Kidney epithelial cell (primary cell): ENCODE measurements at regions not wholly inside any gene's neighbourhood (a gene's known extent, or its start where the extent isn't known, plus 50 kb on each side); places are given as distances from the start of the nearest gene placed in this dataset.

Experiments used
- DNase-seq: peaks from one replicate; pipeline ENCODE4 v3.0.0-alpha.2; 2010; ENCODE audit warnings: low read depth
- H3K27me3 ChIP-seq: 2 replicates; pipeline ENCODE4 v1.6.0; 2011; ENCODE audit warnings: low read length; ENCODE audit not compliant: control insufficient read depth, insufficient read depth
- H3K36me3 ChIP-seq: 2 replicates; pipeline ENCODE4 v1.5.1; 2011; ENCODE audit warnings: low read length; ENCODE audit not compliant: control insufficient read depth, insufficient read depth
- H3K4me3 ChIP-seq: 2 replicates; pipeline ENCODE4 v1.5.1; 2011; ENCODE audit warnings: low read depth, mild to moderate bottlenecking, control low read depth, low read length
- CTCF ChIP-seq: IDR thresholded peaks from 2 replicates; pipeline ENCODE4 v1.5.1; 2011; ENCODE audit warnings: mild to moderate bottlenecking, moderate library complexity, low read length, control low read depth, inconsistent platforms; ENCODE audit not compliant: insufficient read depth, poor library complexity, severe bottlenecking

- no peak for TF ChIP-seq CTCF
- no peaks in the 10 kb centered on the region for H3K27me3 ChIP-seq
Observed at GRCh38 chr2:83943265-83943664, 515.8 kb downstream of the SUCLG1 start.

GRCh38 chr2:83941886-83942285, 517.2 kb downstream of the SUCLG1 start:
- DNase-seq: no peak
- Histone ChIP-seq H3K27me3 (no peaks in the 10 kb centered on the region), H3K4me3 (no peak overlapping the region), H3K36me3 (no peaks in the 10 kb centered on the region)
- no peak for TF ChIP-seq CTCF

More at GRCh38 chr2:83943265-83943664, 515.8 kb downstream of the SUCLG1 start:
- no peak overlapping the region for H3K4me3 ChIP-seq
- no peaks in the 10 kb centered on the region for H3K36me3 ChIP-seq
- DNase-seq: no peak

- no peak for TF ChIP-seq CTCF
- Histone ChIP-seq H3K36me3 (no peaks in the 10 kb centered on the region), H3K27me3 (no peaks in the 10 kb centered on the region), H3K4me3 (no peak overlapping the region)
- no peak for DNase-seq
Observed at GRCh38 chr2:83933749-83934148, 525.3 kb downstream of the SUCLG1 start.

- Histone ChIP-seq H3K27me3 (no peaks in the 10 kb centered on the region), H3K36me3 (no peaks in the 10 kb centered on the region), H3K4me3 (no peak overlapping the region)
- DNase-seq: no peak
- TF ChIP-seq CTCF: no peak
Observed at GRCh38 chr2:83923531-83923930, 535.5 kb downstream of the SUCLG1 start.

- Histone ChIP-seq H3K36me3 (no peaks in the 10 kb centered on the region), H3K27me3 (no peaks in the 10 kb centered on the region), H3K4me3 (no peak overlapping the region)
- DNase-seq: no peak
- TF ChIP-seq CTCF: no peak
Observed at GRCh38 chr2:83916559-83916958, 542.5 kb downstream of the SUCLG1 start.

- TF ChIP-seq CTCF: no peak
- Histone ChIP-seq H3K4me3 (no peak overlapping the region), H3K36me3 (no peaks in the 10 kb centered on the region), H3K27me3 (no peaks in the 10 kb centered on the region)
- DNase-seq: no peak
Observed at GRCh38 chr2:83915381-83915780, 543.7 kb downstream of the SUCLG1 start.
